H1 (cell line): ENCODE measurements at regions not wholly inside any gene's neighbourhood (a gene's known extent, or its start where the extent isn't known, plus 50 kb on each side); places are given as distances from the start of the nearest gene placed in this dataset.

Source experiments
- CHD7 ChIP-seq: fragments of 300-600 bp; sonication (generic); IDR thresholded peaks from 2 replicates; pipeline ENCODE4 v1.7.1; 2012; ENCODE audit warnings: low read length, moderate library complexity, mild to moderate bottlenecking, inconsistent platforms; ENCODE audit not compliant: insufficient replicate concordance

GRCh38 chr4:182010876-182011275, 232.3 kb upstream of the TENM3 start (continued):
- no peak for TF ChIP-seq CHD7
